HG03432 (cell line): ENCODE measurements at regions not wholly inside any gene's neighbourhood (a gene's known extent, or its start where the extent isn't known, plus 50 kb on each side); places are given as distances from the start of the nearest gene placed in this dataset.
"Not testable (repeated sequence)": the region's sequence is repeated elsewhere in the genome, so short reads cannot be mapped to it uniquely, and the experiment has no call there.

ENCODE experiments used
- ATAC-seq: cut with Tn5 transposase; IDR thresholded peaks from one replicate; pipeline ENCODE4 v1.9.1; 2021; ENCODE audit warnings: mild to moderate bottlenecking, moderate library complexity; ENCODE audit not compliant: unreplicated experiment

DNA sequence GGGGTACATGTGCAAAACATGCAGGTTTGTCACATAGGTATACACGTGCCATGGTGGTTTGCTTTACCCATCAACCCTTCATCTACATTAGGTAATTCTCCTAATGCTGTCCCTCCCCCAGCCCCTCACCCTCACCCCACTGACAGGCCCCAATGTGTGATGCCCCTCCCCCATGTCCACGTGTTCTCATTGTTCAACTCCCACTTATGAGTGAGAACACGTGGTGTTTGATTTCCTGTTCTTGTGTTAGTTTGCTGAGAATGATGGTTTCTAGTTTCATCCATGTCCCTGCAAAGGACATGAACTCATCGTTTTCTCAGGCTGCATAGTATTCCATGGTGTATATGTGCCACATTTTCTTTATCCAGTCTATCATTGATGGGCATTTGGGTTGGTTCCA lies 232.9 kb upstream of the RASGRP1 start:
- not testable (repeated sequence) for ATAC-seq

GRCh38 chr15:38799202-38799601 lies 234.6 kb upstream of the RASGRP1 start:
- not testable (repeated sequence) for ATAC-seq

DNA sequence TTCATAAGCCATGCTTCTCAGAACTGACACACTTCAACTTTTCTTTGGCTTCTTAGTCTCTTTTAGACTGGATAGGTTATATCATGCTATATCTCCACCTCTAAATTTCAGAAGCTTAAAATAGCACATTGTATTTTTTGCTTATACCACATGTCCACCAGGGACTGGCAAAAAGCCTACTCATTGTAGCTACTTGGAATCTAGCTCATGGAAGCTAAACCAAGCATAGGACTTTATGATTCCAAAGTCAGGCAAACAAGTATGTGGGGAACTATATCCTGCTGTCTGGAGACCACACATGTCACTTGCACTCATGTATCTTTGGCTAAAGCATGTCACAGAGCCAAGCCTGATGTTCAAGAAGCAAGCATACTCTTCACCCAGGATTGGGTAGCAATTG lies 245.0 kb upstream of the RASGRP1 start:
- ATAC-seq = no peak

DNA sequence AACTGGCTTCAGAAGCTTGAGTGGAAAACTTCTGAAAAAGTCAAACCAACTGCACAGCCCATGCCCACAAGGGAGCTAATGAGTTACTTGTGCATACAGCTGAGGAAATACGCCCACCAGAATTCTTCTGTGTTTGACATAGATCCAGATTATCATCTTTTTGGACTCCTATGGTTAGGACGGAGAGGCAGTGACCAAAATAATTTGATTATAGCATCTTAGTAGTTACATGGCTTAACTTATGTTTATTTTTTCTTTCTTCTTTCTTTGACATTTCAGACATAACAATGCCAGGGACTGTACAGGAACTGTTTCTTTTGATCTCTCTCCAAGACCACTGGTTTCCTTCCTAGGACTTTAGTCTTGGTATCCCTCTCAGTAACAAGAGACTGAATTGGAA lies 246.1 kb upstream of the RASGRP1 start:
- ATAC-seq = no peak

DNA sequence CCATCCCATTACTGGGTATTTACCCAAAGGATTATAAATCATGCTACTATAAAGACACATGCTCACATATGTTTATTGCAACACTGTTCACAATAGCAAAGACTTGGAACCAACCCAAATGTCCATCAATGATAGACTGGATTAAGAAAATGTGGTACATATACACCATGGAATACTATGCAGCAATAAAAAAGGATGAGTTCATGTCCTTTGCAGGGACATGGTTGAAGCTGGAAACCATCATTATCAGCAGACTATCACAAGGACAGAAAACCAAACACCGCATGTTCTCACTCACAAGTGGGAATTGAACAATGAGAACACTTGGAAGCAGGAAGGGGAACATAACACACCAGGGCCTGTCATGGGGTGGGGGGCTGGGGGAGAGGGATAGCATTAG lies 249.6 kb upstream of the RASGRP1 start:
- not testable (repeated sequence) for ATAC-seq

DNA sequence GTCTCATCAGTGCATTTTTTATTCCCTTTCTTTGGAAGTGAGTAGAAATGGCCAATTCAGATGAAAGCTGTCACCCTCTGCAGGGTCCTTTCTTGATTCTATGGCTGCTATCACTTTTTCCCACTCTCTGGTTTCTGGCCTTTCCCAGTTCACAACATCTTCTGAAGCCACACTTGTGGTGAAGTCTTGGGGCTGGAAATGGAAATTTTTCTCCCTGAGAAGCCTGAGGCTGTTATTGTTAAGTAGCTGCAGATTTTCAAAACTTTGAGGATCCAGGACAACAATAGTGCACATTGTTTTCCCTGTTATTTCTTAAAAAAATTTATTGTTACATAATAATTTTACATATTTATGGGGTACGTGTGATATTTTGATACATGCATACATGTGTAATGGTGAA lies 250.3 kb upstream of the RASGRP1 start:
- no peak for ATAC-seq

- ATAC-seq = peak; percentile 91
Observed at GRCh38 chr15:38817427-38818156, 253.0 kb upstream of the RASGRP1 start.

- peak; percentile 2 for ATAC-seq
Observed at GRCh38 chr15:38818157-38818790, 253.7 kb upstream of the RASGRP1 start.

- no peak for ATAC-seq
Observed at GRCh38 chr15:38819387-38819950, 254.9 kb upstream of the RASGRP1 start.

DNA sequence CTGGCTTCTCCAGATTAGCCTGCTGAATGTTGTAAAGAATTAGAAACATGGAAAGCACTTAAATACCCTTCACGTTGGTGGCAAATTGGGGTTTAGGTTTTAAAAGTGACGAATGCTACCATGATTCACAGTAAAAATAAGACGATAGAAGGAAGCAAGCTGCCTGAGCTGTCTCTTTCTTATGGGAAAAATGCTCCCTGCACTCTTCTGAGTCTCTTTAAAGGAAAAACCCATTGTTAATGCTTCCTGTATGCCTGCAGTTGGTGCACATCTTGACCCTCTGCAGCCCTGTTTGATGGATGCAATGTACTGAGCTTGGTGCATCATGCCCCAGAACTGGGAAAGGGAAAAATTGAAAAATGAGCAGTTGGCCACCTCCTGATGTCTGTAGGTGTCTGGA lies 258.6 kb upstream of the RASGRP1 start:
- ATAC-seq = no peak

DNA sequence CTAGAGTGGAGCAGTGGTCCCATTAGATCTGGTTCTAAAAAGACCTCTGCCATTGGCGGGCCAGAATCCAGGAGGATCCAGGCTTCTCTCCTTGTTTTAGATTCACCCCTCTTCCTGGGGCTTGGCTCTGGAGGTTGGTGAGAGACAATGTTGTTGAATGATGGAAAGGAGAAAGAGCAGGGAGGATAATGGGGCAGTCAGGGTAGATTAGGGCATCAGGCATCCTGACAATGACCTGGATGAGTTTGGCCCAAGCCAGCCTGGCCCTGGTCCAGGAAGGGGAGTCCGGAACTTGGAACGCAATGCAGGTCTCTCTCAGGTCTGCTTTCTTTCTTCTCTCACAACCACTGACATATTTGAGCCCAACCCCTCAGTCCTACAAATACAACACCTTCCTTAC lies 260.1 kb upstream of the RASGRP1 start:
- ATAC-seq = no peak

DNA sequence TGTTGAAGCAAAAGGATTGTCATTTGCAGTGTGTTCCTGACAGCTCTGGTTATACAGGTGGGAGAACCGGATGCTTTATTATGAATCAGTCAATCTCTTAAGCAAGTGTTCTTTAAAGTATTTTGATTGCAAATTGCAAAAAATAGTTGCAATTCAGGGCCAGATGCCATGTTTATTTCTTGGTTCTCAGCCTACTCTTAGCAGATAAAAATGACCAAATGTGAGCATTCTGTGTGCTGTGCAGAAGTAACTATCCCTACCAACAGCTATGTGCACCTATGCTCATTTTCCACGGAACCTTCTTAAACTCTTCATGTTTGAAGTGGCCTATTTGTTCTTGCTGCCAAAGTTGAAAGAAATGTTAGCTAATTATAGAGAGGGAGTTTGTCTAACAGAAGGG lies 262.3 kb upstream of the RASGRP1 start:
- ATAC-seq = no peak

GRCh38 chr15:38828031-38828532 lies 263.5 kb upstream of the RASGRP1 start:
- ATAC-seq = no peak

DNA sequence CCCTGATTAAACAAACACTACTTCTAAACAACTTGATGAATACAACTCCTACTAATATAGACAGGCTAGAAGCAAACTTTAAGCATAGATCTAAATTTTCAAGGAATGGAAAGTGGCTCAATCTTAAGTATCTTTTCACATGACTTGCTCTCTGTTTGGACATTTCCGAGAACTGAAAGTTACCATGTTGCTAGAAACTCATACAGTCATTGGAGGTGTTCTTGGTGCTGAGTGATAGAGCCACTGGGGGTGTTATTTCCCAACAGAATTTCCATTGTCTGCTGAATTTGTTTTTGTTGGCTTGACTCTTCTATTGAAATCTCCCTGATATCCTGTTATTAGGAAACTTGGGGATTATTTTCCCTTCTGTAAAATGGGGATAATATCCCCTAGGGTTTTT lies 264.5 kb upstream of the RASGRP1 start:
- no peak for ATAC-seq

DNA sequence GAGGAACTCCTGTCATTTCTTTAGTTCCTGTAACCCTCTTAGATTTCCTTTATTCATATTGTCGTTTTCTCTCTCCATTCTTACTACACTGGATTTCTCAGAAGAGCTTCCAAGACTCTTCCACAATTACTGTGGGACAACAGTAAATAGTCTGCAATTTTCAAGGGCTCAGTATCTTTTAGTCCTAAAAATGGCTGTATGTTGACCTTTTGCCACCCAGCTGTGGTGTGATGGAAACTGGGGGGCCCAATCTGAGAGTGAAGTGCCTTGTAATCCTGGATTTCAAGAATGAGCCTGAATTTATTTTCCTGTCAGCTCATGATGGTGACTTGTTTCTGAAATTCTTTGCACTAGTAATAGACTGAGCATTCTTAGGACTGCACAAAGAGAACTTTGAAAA lies 277.6 kb upstream of the RASGRP1 start:
- no peak for ATAC-seq

GRCh38 chr15:38843051-38843501 lies 278.5 kb upstream of the RASGRP1 start:
- ATAC-seq = no peak

GRCh38 chr15:38843736-38844590 lies 279.3 kb upstream of the RASGRP1 start:
- no peak for ATAC-seq

DNA sequence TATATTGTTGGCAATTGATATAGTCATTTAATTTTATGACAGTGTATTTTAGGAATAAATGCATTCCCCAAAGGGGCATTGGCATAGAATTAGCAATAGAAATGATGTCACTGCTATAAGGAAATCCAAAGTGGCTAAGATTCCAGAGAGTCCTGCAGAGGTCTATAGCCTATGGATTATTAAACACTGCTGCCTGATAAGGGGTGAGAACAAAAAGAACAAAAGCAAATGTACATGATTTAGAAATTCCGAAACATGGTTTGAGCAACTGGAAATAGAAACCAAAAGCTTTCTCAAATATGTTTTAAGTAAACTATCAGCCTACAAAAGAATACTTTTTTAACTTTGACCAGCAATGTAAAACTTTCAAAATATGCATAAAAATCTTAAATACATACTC lies 280.1 kb upstream of the RASGRP1 start:
- no peak for ATAC-seq

DNA sequence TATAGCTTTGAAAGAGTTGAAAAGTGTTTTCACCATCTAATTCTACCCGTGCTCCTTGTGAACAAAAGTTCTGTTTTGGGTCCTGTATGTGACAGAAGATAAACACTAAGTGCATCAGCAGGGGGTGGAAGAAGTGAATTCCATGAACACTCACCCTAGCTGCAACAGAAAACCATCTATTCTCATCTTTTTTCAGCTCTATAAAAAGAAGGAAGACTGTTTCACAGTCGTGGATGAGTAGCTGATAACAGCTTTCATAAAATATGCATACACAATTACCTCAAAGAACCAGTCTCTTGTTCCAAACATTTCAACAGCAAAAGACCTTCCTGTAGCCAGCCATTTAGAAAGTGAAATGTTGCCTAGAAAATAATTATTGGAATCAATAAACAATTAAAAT lies 281.7 kb upstream of the RASGRP1 start:
- no peak for ATAC-seq

DNA sequence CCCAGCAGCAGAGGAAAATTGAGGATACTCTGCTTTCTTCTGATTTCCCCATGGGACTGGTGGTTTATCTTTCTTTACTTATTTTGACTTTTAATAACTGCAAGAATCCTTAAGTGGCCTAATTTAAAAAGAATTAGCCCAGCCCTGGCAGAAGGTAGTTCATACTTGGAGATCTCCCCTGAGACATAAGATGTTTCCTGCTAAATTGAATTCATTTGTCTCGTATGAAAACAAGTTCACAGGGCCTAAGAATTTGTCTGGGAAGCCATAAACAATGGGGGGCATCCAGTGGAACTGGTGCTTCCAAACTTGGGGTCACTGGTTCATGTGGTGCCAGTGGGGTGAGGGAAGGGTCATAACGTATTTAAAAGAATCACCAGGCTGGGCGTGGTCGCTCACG lies 283.1 kb upstream of the RASGRP1 start:
- no peak for ATAC-seq

DNA sequence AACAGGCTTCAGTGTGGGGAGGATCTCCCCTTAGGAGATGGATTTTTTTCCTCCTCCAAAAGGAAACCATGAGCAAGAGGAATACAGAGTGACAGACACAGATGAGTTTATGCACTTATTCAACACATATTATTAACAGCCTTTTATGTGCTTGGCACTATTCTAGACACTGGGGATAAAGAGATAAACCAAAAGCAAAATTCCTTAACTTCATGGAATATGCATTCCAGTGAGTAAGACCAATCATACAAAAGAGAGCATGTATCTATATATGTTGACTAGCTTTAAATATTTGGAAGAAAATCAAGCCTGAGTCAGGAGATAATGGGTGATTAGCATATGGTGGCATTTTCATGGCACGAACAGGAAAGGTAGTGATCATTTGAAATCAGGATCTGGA lies 284.4 kb upstream of the RASGRP1 start:
- ATAC-seq = no peak
